ENCODE measurements at regions not wholly inside any gene's neighbourhood (a gene's known extent, or its start where the extent isn't known, plus 50 kb on each side); places are given as distances from the start of the nearest gene placed in this dataset.

- no peak for TF ChIP-seq Cebpa-rat (IDR thresholded peaks at IDR 0.05)
- H4K20me1 ChIP-seq, result no peaks in the 10 kb centered on the region
- H3K9me3 ChIP-seq (replicated peaks in 1 of 11), result peaks cover 0 to 3% (median 0%) of the 10 kb centered on the region in 11 experiments; a peak in 1 of 22 replicates
- H3K4me1 ChIP-seq, result no peaks in the 10 kb centered on the region
- H3K36me3 ChIP-seq, result no peaks in the 10 kb centered on the region
- no peak overlapping the region for H3K4me2 ChIP-seq
- no peak overlapping the region for H3K27ac ChIP-seq
- H3K27me3 ChIP-seq, result no peaks in the 10 kb centered on the region
- H3K9ac ChIP-seq, result no peak overlapping the region
- no peak overlapping the region for H3K4me3 ChIP-seq
Measured at GRCh38 chr1:238226810-238227209, 336.1 kb upstream of the ZP4 start.

GRCh38 chr1:238223076-238223640 lies 332.4 kb upstream of the ZP4 start:
- no peak for TF ChIP-seq Cebpa-rat (IDR thresholded peaks at IDR 0.05)
- H3K27me3 ChIP-seq, result no peaks in the 10 kb centered on the region
- H3K9me3 ChIP-seq (replicated peaks in 1 of 11), result peaks cover 0 to 3% (median 0%) of the 10 kb centered on the region in 11 experiments; a peak in 1 of 22 replicates
- no peak overlapping the region for H3K4me2 ChIP-seq
- no peak overlapping the region for H3K27ac ChIP-seq
- no peaks in the 10 kb centered on the region for H3K36me3 ChIP-seq
- H4K20me1 ChIP-seq, result no peaks in the 10 kb centered on the region
- no peak overlapping the region for H3K9ac ChIP-seq
- no peak overlapping the region for H3K4me3 ChIP-seq
- H3K4me1 ChIP-seq, result no peaks in the 10 kb centered on the region

DNA sequence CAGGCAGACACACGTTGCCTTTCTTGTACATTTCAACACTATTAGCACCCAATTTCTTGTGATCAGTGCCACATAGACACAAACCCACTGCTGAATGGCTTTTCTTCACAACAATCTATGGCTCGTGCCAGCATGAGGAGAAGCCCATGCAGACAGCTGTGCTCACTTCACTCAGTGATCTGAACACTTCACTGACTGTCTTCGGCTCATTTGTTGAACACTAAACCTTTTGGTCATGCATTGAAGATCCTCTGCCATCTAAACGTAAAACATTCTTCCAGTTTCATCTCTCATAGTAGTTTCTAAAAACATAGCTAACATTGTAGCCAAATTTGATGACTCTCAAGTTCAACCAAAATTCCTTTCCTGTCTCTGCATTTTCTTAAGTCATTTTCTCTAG lies 331.0 kb upstream of the ZP4 start:
- H3K4me3 ChIP-seq, result no peak overlapping the region
- no peak for TF ChIP-seq Cebpa-rat (IDR thresholded peaks at IDR 0.05)
- H3K4me1 ChIP-seq, result no peaks in the 10 kb centered on the region
- H3K36me3 ChIP-seq, result no peaks in the 10 kb centered on the region
- no peak overlapping the region for H3K9ac ChIP-seq
- H3K9me3 ChIP-seq (replicated peaks in 1 of 11), result 0 out of 22 replicates have a peak, but pooled peaks cover 0 to under 1% (median 0%) of the 10 kb centered on the region in 11 experiments
- H3K27me3 ChIP-seq, result no peaks in the 10 kb centered on the region
- no peak overlapping the region for H3K4me2 ChIP-seq
- H4K20me1 ChIP-seq, result no peaks in the 10 kb centered on the region
- no peak overlapping the region for H3K27ac ChIP-seq

DNA sequence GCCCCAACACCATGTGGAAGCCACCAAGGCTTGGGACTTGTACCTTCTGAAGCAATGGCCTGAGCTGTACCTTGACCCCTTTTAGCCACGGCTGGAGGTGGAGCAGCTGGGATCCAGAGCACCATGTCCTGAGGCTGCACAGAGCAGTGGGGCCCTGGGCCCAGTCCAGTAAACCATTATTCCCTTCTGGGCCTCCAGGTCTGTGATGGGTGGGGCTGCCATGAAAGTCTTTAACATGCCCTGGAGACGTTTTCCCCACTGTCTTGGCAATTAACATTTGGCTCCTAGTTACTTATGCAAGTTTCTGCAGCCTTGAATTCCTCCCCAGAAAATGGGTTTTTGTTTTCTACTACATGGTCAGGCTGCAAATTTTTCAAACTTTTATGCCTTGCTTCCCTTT lies 323.7 kb upstream of the ZP4 start:
- Histone ChIP-seq H3K36me3 (no peaks in the 10 kb centered on the region), H3K4me3 (no peak overlapping the region), H3K9ac (no peak overlapping the region), H3K4me1 (no peaks in the 10 kb centered on the region), H4K20me1 (no peaks in the 10 kb centered on the region), H3K4me2 (no peak overlapping the region), H3K27me3 (no peaks in the 10 kb centered on the region), H3K27ac (no peak overlapping the region), H3K9me3 (replicated peaks in 1 of 11) (peaks cover 0 to 24% (median 0%) of the 10 kb centered on the region in 11 experiments; a peak in 5 of 22 replicates)
- TF ChIP-seq Cebpa-rat (IDR thresholded peaks at IDR 0.05), result no peak

GRCh38 chr1:238205045-238205662 lies 314.4 kb upstream of the ZP4 start:
- no peak for TF ChIP-seq Cebpa-rat (IDR thresholded peaks at IDR 0.05)
- Histone ChIP-seq H3K4me1 (no peaks in the 10 kb centered on the region), H4K20me1 (no peaks in the 10 kb centered on the region), H3K36me3 (no peaks in the 10 kb centered on the region), H3K27ac (no peak overlapping the region), H3K27me3 (no peaks in the 10 kb centered on the region), H3K9ac (no peak overlapping the region), H3K4me3 (no peak overlapping the region), H3K4me2 (no peak overlapping the region), H3K9me3 (replicated peaks in 1 of 11) (peaks cover 0 to 5% (median 0%) of the 10 kb centered on the region in 11 experiments; a peak in 2 of 22 replicates)

DNA sequence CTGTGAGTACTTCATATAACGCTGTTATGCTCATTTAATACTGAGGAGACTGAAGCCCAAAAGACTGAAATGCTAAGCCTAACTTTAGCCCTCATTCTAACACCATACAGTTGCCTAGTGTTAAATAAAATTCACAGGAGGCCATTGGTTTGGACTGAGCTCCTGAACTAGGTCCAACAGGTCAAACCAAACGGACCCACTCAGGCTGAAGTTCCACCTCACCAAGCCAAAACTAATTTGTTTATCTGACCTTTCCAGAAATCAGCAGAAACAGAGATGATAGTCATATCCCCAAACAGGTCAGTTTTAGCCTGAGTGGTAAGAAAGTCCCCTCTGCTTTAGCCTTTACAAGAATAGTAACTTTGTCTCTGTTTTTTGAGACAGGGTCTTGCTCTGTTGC lies 311.3 kb upstream of the ZP4 start:
- no peak overlapping the region for H3K9ac ChIP-seq
- H3K4me3 ChIP-seq, result no peak overlapping the region
- H3K27ac ChIP-seq, result no peak overlapping the region
- H4K20me1 ChIP-seq, result no peaks in the 10 kb centered on the region
- H3K4me2 ChIP-seq, result no peak overlapping the region
- H3K36me3 ChIP-seq, result no peaks in the 10 kb centered on the region
- peaks cover 0 to 5% (median 0%) of the 10 kb centered on the region in 11 experiments; a peak in 2 of 22 replicates for H3K9me3 ChIP-seq (replicated peaks in 1 of 11)
- TF ChIP-seq Cebpa-rat (IDR thresholded peaks at IDR 0.05), result no peak
- no peaks in the 10 kb centered on the region for H3K27me3 ChIP-seq
- no peaks in the 10 kb centered on the region for H3K4me1 ChIP-seq

DNA sequence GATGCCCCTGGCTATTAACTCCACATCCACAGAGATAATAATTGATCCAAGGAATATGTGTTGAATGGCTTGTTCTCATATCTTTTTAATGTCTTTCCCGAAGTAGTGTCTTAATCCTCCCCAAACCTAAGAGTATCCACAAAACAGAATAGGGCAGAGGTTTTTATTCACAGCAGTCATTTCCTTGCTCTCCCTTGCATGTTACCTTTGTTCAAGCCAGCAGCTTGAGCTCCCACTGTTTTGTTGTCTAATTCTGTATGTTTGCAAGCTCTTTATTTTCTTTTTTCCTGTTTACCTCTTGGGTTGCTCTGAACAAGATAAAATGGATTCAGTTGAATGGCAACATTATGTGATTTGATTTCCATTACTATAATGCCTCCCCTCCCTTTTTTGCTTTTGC lies 308.6 kb upstream of the ZP4 start:
- Histone ChIP-seq H3K4me2 (no peak overlapping the region), H4K20me1 (no peaks in the 10 kb centered on the region), H3K4me1 (no peaks in the 10 kb centered on the region), H3K9me3 (replicated peaks in 1 of 11) (peaks cover 0 to 5% (median 0%) of the 10 kb centered on the region in 11 experiments; a peak in 2 of 22 replicates), H3K36me3 (no peaks in the 10 kb centered on the region), H3K27ac (no peak overlapping the region), H3K27me3 (no peaks in the 10 kb centered on the region), H3K9ac (no peak overlapping the region), H3K4me3 (no peak overlapping the region)
- TF ChIP-seq Cebpa-rat (IDR thresholded peaks at IDR 0.05), result no peak

GRCh38 chr1:238196516-238196915 lies 305.8 kb upstream of the ZP4 start:
- no peaks in the 10 kb centered on the region for H3K9me3 ChIP-seq (replicated peaks in 1 of 11)
- no peak overlapping the region for H3K4me2 ChIP-seq
- no peak overlapping the region for H3K4me3 ChIP-seq
- no peaks in the 10 kb centered on the region for H3K36me3 ChIP-seq
- no peaks in the 10 kb centered on the region for H3K27me3 ChIP-seq
- peaks cover 0 to 4% (median under 1%) of the 10 kb centered on the region in 10 experiments; a peak in 8 of 20 replicates for H3K4me1 ChIP-seq
- H3K27ac ChIP-seq, result no peak overlapping the region
- no peak for TF ChIP-seq Cebpa-rat (IDR thresholded peaks at IDR 0.05)
- no peaks in the 10 kb centered on the region for H4K20me1 ChIP-seq
- H3K9ac ChIP-seq, result no peak overlapping the region

DNA sequence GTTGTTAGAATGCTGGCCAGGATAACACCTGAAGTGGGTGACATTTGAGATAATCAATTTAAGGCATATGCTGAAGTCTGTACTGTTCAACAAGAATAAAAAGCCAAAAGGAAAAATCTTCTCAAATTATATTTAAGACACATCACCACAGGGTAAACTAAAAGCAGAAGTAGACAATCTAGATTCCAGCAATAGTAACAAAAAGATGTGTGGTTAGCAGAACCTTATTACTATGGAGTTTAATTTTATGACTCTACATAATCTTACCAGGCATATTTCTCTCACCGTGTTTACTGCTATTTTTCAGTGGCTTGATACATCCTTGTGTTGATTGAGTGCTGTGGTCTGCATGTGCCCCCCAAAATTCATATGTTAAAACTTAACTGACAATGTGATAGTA lies 300.4 kb upstream of the ZP4 start:
- no peak for TF ChIP-seq Cebpa-rat (IDR thresholded peaks at IDR 0.05)
- no peak overlapping the region for H3K4me3 ChIP-seq
- H3K9me3 ChIP-seq (replicated peaks in 1 of 11), result no peaks in the 10 kb centered on the region
- H3K4me1 ChIP-seq, result peaks cover 0 to 26% (median 7%) of the 10 kb centered on the region in 10 experiments; a peak in 10 of 20 replicates
- H3K27me3 ChIP-seq, result no peaks in the 10 kb centered on the region
- peak overlapping the region in 5 of 11 experiments; percentile 11 to 46 (median 20); a peak in 5 of 22 replicates for H3K4me2 ChIP-seq
- no peaks in the 10 kb centered on the region for H3K36me3 ChIP-seq
- 0 out of 22 replicates have a peak overlapping the region, but pooled peaks of 2 of the 11 experiments have one; percentile 10 to 11 for H3K27ac ChIP-seq
- H4K20me1 ChIP-seq, result no peaks in the 10 kb centered on the region
- no peak overlapping the region for H3K9ac ChIP-seq

DNA sequence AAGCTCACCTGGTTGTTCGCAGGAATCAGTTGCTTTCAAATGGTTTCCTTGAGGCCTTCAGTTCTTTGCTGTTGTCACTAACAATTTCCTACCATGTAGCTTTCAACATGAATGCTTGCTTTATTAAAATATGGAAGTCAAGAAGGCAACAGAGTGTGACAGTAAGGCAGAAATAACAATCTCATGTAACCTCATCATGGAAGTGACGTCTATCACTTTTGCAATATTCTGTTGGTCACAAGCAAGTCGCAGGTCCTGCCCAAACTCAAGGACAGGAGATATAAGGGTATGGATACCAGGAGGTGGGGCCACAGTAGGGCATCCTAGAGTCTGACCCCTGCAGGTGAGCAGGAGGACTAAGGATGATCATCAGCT lies 296.8 kb upstream of the ZP4 start:
- peak overlapping the region in 3 of 11 experiments; percentile 6 to 36 (median 28); a peak in 2 of 22 replicates for H3K9ac ChIP-seq
- no peaks in the 10 kb centered on the region for H4K20me1 ChIP-seq
- no peak overlapping the region for H3K4me3 ChIP-seq
- H3K36me3 ChIP-seq, result no peaks in the 10 kb centered on the region
- peak overlapping the region in 5 of 11 experiments; percentile 1 to 45 (median 14); a peak in 7 of 22 replicates for H3K4me2 ChIP-seq
- H3K27me3 ChIP-seq, result no peaks in the 10 kb centered on the region
- 0 out of 22 replicates have a peak, but pooled peaks of 1 of the 11 experiments have one; percentile 16 for TF ChIP-seq Cebpa-rat (IDR thresholded peaks at IDR 0.05)
- no peaks in the 10 kb centered on the region for H3K9me3 ChIP-seq (replicated peaks in 1 of 11)
- H3K4me1 ChIP-seq, result peaks cover 0 to 26% (median 7%) of the 10 kb centered on the region in 10 experiments; a peak in 10 of 20 replicates
- H3K27ac ChIP-seq, result peak overlapping the region in 9 of 11 experiments; percentile 35 to 77 (median 58); a peak in 17 of 22 replicates
